ENCODE measurements at regions not wholly inside any gene's neighbourhood (a gene's known extent, or its start where the extent isn't known, plus 50 kb on each side); places are given as distances from the start of the nearest gene placed in this dataset.

- no peak overlapping the region for H3K27ac ChIP-seq (ENCODE audit: low read length)
- no peaks in the 10 kb centered on the region for H3K27me3 ChIP-seq (ENCODE audit: control insufficient read depth, insufficient read depth)
- no peaks in the 10 kb centered on the region for H3K9me3 ChIP-seq (ENCODE audit: control insufficient read depth, low read length)
- ATAC-seq: peak in 1 of 2 donors; percentile 18
- no peaks in the 10 kb centered on the region for H3K4me1 ChIP-seq (ENCODE audit: control insufficient read depth, insufficient read depth, low read length)
- DNase-seq: no peak
- intact Hi-C loops (cut with DNase I): no loop called here
- 35% methylated on average over 2 of the region's 2 CpGs for WGBS
- no peak overlapping the region for H3K4me3 ChIP-seq (ENCODE audit: low read length)
These were observed 119.9 kb downstream of the ETAA1 start for GRCh38 chr2:67516899-67517530.

GRCh38 chr2:67522148-67522547 is 125.0 kb downstream of the ETAA1 start:
- no peaks in the 10 kb centered on the region for H3K27me3 ChIP-seq (ENCODE audit: control insufficient read depth, insufficient read depth)
- H3K9me3 ChIP-seq (ENCODE audit: control insufficient read depth, low read length): no peaks in the 10 kb centered on the region
- ATAC-seq: no peak
- no peak overlapping the region for H3K4me3 ChIP-seq (ENCODE audit: low read length)
- intact Hi-C loops (cut with DNase I): no loop called here
- 94% methylated on average over 1 of the region's 1 CpG for WGBS
- no peak overlapping the region for H3K27ac ChIP-seq (ENCODE audit: low read length)
- no peak for DNase-seq
- no peaks in the 10 kb centered on the region for H3K4me1 ChIP-seq (ENCODE audit: control insufficient read depth, insufficient read depth, low read length)

- Histone ChIP-seq H3K27ac (ENCODE audit: low read length) (no peak overlapping the region), H3K27me3 (ENCODE audit: control insufficient read depth, insufficient read depth) (no peaks in the 10 kb centered on the region), H3K4me1 (ENCODE audit: control insufficient read depth, insufficient read depth, low read length) (no peaks in the 10 kb centered on the region), H3K9me3 (ENCODE audit: control insufficient read depth, low read length) (no peaks in the 10 kb centered on the region), H3K4me3 (ENCODE audit: low read length) (no peak overlapping the region)
- WGBS: 74% methylated on average over 2 of the region's 2 CpGs
- ATAC-seq (no peak), DNase-seq (no peak)
- intact Hi-C loops (cut with DNase I): no loop called here
These were observed 127.1 kb downstream of the ETAA1 start for GRCh38 chr2:67524213-67524612.

- H3K4me1 ChIP-seq (ENCODE audit: control insufficient read depth, insufficient read depth, low read length): no peaks in the 10 kb centered on the region
- no peaks in the 10 kb centered on the region for H3K9me3 ChIP-seq (ENCODE audit: control insufficient read depth, low read length)
- H3K4me3 ChIP-seq (ENCODE audit: low read length): no peak overlapping the region
- intact Hi-C loops (cut with DNase I): no loop called here
- ATAC-seq: no peak
- no peak overlapping the region for H3K27ac ChIP-seq (ENCODE audit: low read length)
- no peaks in the 10 kb centered on the region for H3K27me3 ChIP-seq (ENCODE audit: control insufficient read depth, insufficient read depth)
- DNase-seq: no peak
These were observed 127.6 kb downstream of the ETAA1 start for GRCh38 chr2:67524777-67525176.

- Histone ChIP-seq H3K27me3 (ENCODE audit: control insufficient read depth, insufficient read depth) (no peaks in the 10 kb centered on the region), H3K9me3 (ENCODE audit: control insufficient read depth, low read length) (no peaks in the 10 kb centered on the region), H3K4me1 (ENCODE audit: control insufficient read depth, insufficient read depth, low read length) (no peaks in the 10 kb centered on the region), H3K27ac (ENCODE audit: low read length) (no peak overlapping the region), H3K4me3 (ENCODE audit: low read length) (no peak overlapping the region)
- ATAC-seq: peak; percentile 62 to 89
- 33% methylated on average over 4 of the region's 4 CpGs for WGBS
- intact Hi-C loops (cut with DNase I): no loop called here
- no peak for DNase-seq
These were observed 129.2 kb downstream of the ETAA1 start for GRCh38 chr2:67526283-67526682.

GRCh38 chr2:67528320-67528719 is 131.2 kb downstream of the ETAA1 start:
- DNase-seq: no peak
- WGBS: 85% methylated on average over 5 of the region's 5 CpGs
- Histone ChIP-seq H3K27me3 (ENCODE audit: control insufficient read depth, insufficient read depth) (no peaks in the 10 kb centered on the region), H3K27ac (ENCODE audit: low read length) (no peak overlapping the region), H3K4me1 (ENCODE audit: control insufficient read depth, insufficient read depth, low read length) (no peaks in the 10 kb centered on the region), H3K4me3 (ENCODE audit: low read length) (no peak overlapping the region), H3K9me3 (ENCODE audit: control insufficient read depth, low read length) (no peaks in the 10 kb centered on the region)
- no peak for ATAC-seq
- intact Hi-C loops (cut with DNase I): no loop called here

GRCh38 chr2:67532387-67532786 is 135.3 kb downstream of the ETAA1 start:
- Histone ChIP-seq H3K4me3 (ENCODE audit: low read length) (no peak overlapping the region), H3K9me3 (ENCODE audit: control insufficient read depth, low read length) (no peaks in the 10 kb centered on the region), H3K4me1 (ENCODE audit: control insufficient read depth, insufficient read depth, low read length) (no peaks in the 10 kb centered on the region), H3K27ac (ENCODE audit: low read length) (no peak overlapping the region), H3K27me3 (ENCODE audit: control insufficient read depth, insufficient read depth) (no peaks in the 10 kb centered on the region)
- no peak for ATAC-seq
- intact Hi-C loops (cut with DNase I): no loop called here
- DNase-seq: no peak
- 64% methylated on average over 1 of the region's 1 CpG for WGBS

GRCh38 chr2:67534745-67535144 is 137.6 kb downstream of the ETAA1 start:
- Histone ChIP-seq H3K9me3 (ENCODE audit: control insufficient read depth, low read length) (no peaks in the 10 kb centered on the region), H3K4me3 (ENCODE audit: low read length) (no peak overlapping the region), H3K4me1 (ENCODE audit: control insufficient read depth, insufficient read depth, low read length) (no peaks in the 10 kb centered on the region), H3K27ac (ENCODE audit: low read length) (no peak overlapping the region), H3K27me3 (ENCODE audit: control insufficient read depth, insufficient read depth) (no peaks in the 10 kb centered on the region)
- intact Hi-C loops (cut with DNase I): no loop called here
- WGBS: 69% methylated on average over 1 of the region's 1 CpG
- no peak for ATAC-seq
- DNase-seq: no peak

- WGBS: 76% methylated on average over 1 of the region's 1 CpG
- ATAC-seq: no peak
These were observed 143.8 kb downstream of the ETAA1 start for GRCh38 chr2:67540962-67541361.

GRCh38 chr2:67544286-67544685 is 147.2 kb downstream of the ETAA1 start:
- Histone ChIP-seq H3K4me1 (ENCODE audit: control insufficient read depth, insufficient read depth, low read length) (peaks cover 3% of the 10 kb centered on the region), H3K27me3 (ENCODE audit: control insufficient read depth, insufficient read depth) (no peaks in the 10 kb centered on the region), H3K4me3 (ENCODE audit: low read length) (no peak overlapping the region), H3K27ac (ENCODE audit: low read length) (no peak overlapping the region), H3K9me3 (ENCODE audit: control insufficient read depth, low read length) (no peaks in the 10 kb centered on the region)
- WGBS: 27% methylated on average over 2 of the region's 2 CpGs
- intact Hi-C loops (cut with DNase I): no loop called here
- ATAC-seq (no peak), DNase-seq (no peak)

More at GRCh38 chr2:67540962-67541361, 143.8 kb downstream of the ETAA1 start:
- H3K27me3 ChIP-seq (ENCODE audit: control insufficient read depth, insufficient read depth): no peaks in the 10 kb centered on the region
- intact Hi-C loops (cut with DNase I): no loop called here
- H3K9me3 ChIP-seq (ENCODE audit: control insufficient read depth, low read length): no peaks in the 10 kb centered on the region
- no peaks in the 10 kb centered on the region for H3K4me1 ChIP-seq (ENCODE audit: control insufficient read depth, insufficient read depth, low read length)
- H3K27ac ChIP-seq (ENCODE audit: low read length): no peak overlapping the region
- no peak for DNase-seq
- no peak overlapping the region for H3K4me3 ChIP-seq (ENCODE audit: low read length)

GRCh38 chr2:67548317-67549201 is 151.4 kb downstream of the ETAA1 start:
- intact Hi-C loops (cut with DNase I): no loop called here
- 50% methylated on average over 5 of the region's 5 CpGs for WGBS

More at GRCh38 chr2:67548317-67549201, 151.4 kb downstream of the ETAA1 start:
- H3K4me1 ChIP-seq (ENCODE audit: control insufficient read depth, insufficient read depth, low read length): peaks cover 3% of the 10 kb centered on the region
- H3K27me3 ChIP-seq (ENCODE audit: control insufficient read depth, insufficient read depth): no peaks in the 10 kb centered on the region
- ATAC-seq (no peak), DNase-seq (no peak)
- no peak overlapping the region for H3K4me3 ChIP-seq (ENCODE audit: low read length)
- no peak overlapping the region for H3K27ac ChIP-seq (ENCODE audit: low read length)
- H3K9me3 ChIP-seq (ENCODE audit: control insufficient read depth, low read length): no peaks in the 10 kb centered on the region

All from right cardiac atrium (tissue), 5 donors.